GM12878 (cell line): ENCODE measurements at regions not wholly inside any gene's neighbourhood (a gene's known extent, or its start where the extent isn't known, plus 50 kb on each side); places are given as distances from the start of the nearest gene placed in this dataset.

ENCODE experiments used
- CREM ChIP-seq: IDR thresholded peaks from 2 replicates; pipeline ENCODE4 v1.6.1; 2014; ENCODE audit warnings: antibody characterized with exemption, low read depth
- ESRRA ChIP-seq: IDR thresholded peaks from 2 replicates; pipeline ENCODE4 v1.6.1; 2012; ENCODE audit warnings: mild to moderate bottlenecking, low read length, improper control_type of control experiment
- HCFC1 ChIP-seq: fragments of 150-350 bp; IDR thresholded peaks from 2 replicates; pipeline ENCODE4 v1.6.1; 2014; ENCODE audit warnings: low read length
- NFYA ChIP-seq: IDR thresholded peaks from 2 replicates; pipeline ENCODE4 v1.6.1; 2011; ENCODE audit warnings: low read depth, mild to moderate bottlenecking, low read length, improper control_type of control experiment, borderline replicate concordance
- NFYB ChIP-seq: IDR thresholded peaks from 2 replicates; pipeline ENCODE4 v1.6.1; 2011; ENCODE audit warnings: low read depth, mild to moderate bottlenecking, low read length, improper control_type of control experiment, moderate library complexity; ENCODE audit not compliant: insufficient read depth
- NR2C1 ChIP-seq: fragments of 450-650 bp; IDR thresholded peaks from 2 replicates; pipeline ENCODE4 v1.6.1; 2017; ENCODE audit warnings: antibody characterized with exemption, mild to moderate bottlenecking, moderate library complexity
- POLR2A ChIP-seq: IDR thresholded peaks from 2 replicates; pipeline ENCODE4 v1.6.1; 2011; ENCODE audit warnings: low read depth, mild to moderate bottlenecking, low read length
- RFX5 ChIP-seq: IDR thresholded peaks from 2 replicates; pipeline ENCODE4 v1.6.1; 2011; ENCODE audit warnings: low read depth, low read length, improper control_type of control experiment
- TAF1 ChIP-seq: IDR thresholded peaks from 2 replicates; pipeline ENCODE4 v1.6.1; 2011; ENCODE audit warnings: mild to moderate bottlenecking, low read depth, low read length, borderline replicate concordance
- ZNF274 ChIP-seq: IDR thresholded peaks from one replicate; pipeline ENCODE4 v1.8.0; 2011; ENCODE audit not compliant: insufficient read length, insufficient read depth
- TF ChIP-seq, protein P1 (sequence below), 3 experiments: IDR thresholded peaks in 2 of 3; conservative IDR thresholded peaks in 1 of 3; 2 replicates each; pipeline ENCODE4 v1.5.1; 2011; ENCODE audit warnings: low read depth in 3 of 3, low read length in 3 of 3, mild to moderate bottlenecking in 3 of 3, control low read depth in 2 of 3, moderate library complexity in 2 of 3, inconsistent platforms in 1 of 3, mixed read lengths in 1 of 3; ENCODE audit not compliant: control insufficient read depth in 2 of 3, insufficient read depth in 1 of 3; ENCODE audit errors: extremely low read depth in 1 of 3
- TF ChIP-seq, protein P2 (sequence below): IDR thresholded peaks from 2 replicates; pipeline ENCODE4 v1.6.1; 2012; ENCODE audit warnings: low read depth, low read length, improper control_type of control experiment
- TF ChIP-seq, protein P3 (sequence below): IDR thresholded peaks from 2 replicates; pipeline ENCODE4 v1.6.1; 2012; ENCODE audit warnings: low read depth, low read length, improper control_type of control experiment
- TF ChIP-seq, protein P4 (sequence below): fragments of 450-650 bp; formaldehyde crosslinking; IDR thresholded peaks from 2 replicates; pipeline ENCODE4 v1.5.0; 2022; ENCODE audit warnings: mild to moderate bottlenecking, missing genetic modification characterization

DNA sequence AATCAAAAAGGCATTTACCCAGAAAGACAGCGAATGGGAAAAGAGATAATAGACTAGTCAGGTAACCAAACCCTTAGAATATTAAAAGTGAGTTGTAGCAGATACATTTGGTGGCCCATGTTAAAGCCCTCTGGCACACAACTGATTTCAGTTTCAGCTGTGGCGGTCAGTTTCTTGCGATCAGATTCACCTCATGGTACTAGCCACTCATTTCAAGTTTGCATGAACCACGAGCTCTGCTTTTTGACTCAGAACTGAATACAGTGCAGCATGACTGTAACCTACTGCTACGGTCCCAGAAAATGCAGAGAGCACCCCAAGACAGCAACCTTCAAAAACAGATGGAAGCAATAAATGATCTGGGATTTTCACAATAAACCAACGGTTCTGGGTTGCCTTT lies 919.1 kb upstream of the PCDH10 start:
- no peak for TF ChIP-seq RFX5
- TF ChIP-seq, protein P1, sequence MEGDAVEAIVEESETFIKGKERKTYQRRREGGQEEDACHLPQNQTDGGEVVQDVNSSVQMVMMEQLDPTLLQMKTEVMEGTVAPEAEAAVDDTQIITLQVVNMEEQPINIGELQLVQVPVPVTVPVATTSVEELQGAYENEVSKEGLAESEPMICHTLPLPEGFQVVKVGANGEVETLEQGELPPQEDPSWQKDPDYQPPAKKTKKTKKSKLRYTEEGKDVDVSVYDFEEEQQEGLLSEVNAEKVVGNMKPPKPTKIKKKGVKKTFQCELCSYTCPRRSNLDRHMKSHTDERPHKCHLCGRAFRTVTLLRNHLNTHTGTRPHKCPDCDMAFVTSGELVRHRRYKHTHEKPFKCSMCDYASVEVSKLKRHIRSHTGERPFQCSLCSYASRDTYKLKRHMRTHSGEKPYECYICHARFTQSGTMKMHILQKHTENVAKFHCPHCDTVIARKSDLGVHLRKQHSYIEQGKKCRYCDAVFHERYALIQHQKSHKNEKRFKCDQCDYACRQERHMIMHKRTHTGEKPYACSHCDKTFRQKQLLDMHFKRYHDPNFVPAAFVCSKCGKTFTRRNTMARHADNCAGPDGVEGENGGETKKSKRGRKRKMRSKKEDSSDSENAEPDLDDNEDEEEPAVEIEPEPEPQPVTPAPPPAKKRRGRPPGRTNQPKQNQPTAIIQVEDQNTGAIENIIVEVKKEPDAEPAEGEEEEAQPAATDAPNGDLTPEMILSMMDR (IDR thresholded peaks at IDR 0.05 in 2 of 3, conservative IDR thresholded peaks at IDR 0.05 in 1 of 3; ENCODE audit: control insufficient read depth in 2 of 3, extremely low read depth in 1 of 3, insufficient read depth in 1 of 3, low read depth in 3 of 3, low read length in 3 of 3) = no peak
- no peak for TF ChIP-seq POLR2A
- no peak for TF ChIP-seq TAF1
- no peak for TF ChIP-seq ESRRA
- TF ChIP-seq, protein P2, sequence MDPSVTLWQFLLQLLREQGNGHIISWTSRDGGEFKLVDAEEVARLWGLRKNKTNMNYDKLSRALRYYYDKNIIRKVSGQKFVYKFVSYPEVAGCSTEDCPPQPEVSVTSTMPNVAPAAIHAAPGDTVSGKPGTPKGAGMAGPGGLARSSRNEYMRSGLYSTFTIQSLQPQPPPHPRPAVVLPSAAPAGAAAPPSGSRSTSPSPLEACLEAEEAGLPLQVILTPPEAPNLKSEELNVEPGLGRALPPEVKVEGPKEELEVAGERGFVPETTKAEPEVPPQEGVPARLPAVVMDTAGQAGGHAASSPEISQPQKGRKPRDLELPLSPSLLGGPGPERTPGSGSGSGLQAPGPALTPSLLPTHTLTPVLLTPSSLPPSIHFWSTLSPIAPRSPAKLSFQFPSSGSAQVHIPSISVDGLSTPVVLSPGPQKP = no peak
- TF ChIP-seq HCFC1 = no peak
- no peak for TF ChIP-seq NFYA
- TF ChIP-seq, protein P3, sequence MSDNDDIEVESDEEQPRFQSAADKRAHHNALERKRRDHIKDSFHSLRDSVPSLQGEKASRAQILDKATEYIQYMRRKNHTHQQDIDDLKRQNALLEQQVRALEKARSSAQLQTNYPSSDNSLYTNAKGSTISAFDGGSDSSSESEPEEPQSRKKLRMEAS = no peak
- no peak for TF ChIP-seq NFYB
- no peak for TF ChIP-seq ZNF274
- TF ChIP-seq NR2C1 = no peak
- no peak for TF ChIP-seq CREM
- TF ChIP-seq, protein P4, sequence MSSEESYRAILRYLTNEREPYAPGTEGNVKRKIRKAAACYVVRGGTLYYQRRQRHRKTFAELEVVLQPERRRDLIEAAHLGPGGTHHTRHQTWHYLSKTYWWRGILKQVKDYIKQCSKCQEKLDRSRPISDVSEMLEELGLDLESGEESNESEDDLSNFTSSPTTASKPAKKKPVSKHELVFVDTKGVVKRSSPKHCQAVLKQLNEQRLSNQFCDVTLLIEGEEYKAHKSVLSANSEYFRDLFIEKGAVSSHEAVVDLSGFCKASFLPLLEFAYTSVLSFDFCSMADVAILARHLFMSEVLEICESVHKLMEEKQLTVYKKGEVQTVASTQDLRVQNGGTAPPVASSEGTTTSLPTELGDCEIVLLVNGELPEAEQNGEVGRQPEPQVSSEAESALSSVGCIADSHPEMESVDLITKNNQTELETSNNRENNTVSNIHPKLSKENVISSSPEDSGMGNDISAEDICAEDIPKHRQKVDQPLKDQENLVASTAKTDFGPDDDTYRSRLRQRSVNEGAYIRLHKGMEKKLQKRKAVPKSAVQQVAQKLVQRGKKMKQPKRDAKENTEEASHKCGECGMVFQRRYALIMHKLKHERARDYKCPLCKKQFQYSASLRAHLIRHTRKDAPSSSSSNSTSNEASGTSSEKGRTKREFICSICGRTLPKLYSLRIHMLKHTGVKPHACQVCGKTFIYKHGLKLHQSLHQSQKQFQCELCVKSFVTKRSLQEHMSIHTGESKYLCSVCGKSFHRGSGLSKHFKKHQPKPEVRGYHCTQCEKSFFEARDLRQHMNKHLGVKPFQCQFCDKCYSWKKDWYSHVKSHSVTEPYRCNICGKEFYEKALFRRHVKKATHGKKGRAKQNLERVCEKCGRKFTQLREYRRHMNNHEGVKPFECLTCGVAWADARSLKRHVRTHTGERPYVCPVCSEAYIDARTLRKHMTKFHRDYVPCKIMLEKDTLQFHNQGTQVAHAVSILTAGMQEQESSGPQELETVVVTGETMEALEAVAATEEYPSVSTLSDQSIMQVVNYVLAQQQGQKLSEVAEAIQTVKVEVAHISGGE = no peak
